Activated CD4-positive, alpha-beta T cell treated with anti-CD3 and anti-CD28 coated beads, Interleukin-10, Interleukin-2, amounts not matched to agents 100 ng/mL and 50 ng/mL, durations not matched to agents 16 hours and 8 hours (primary cell): ENCODE measurements at regions not wholly inside any gene's neighbourhood (a gene's known extent, or its start where the extent isn't known, plus 50 kb on each side); places are given as distances from the start of the nearest gene placed in this dataset.
"Not testable (repeated sequence)": the region's sequence is repeated elsewhere in the genome, so short reads cannot be mapped to it uniquely, and the experiment has no call there.

Experiments used
- DNase-seq: peaks from one replicate; pipeline ENCODE4 v3.0.0-alpha.2; 2020

DNA sequence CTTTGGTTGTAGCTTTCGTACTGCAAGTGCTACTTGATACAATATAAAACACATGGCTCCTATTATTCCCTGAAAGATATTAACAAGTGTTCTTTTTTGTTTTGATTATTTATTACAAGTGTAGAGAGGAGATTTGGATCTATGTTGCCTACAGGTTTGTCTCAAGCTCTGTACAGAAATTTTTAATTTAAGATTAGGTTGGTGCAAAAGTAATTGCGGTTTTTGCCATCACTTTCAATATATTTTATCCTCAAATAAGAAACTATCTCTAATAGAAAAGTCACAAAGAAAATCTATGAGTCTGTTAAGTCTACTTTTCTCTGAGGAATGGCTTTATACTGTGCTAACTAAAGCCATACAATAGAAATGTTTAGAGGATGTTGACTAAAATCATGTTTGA lies 1086.1 kb downstream of the GRM8 start:
- no peak for DNase-seq

DNA sequence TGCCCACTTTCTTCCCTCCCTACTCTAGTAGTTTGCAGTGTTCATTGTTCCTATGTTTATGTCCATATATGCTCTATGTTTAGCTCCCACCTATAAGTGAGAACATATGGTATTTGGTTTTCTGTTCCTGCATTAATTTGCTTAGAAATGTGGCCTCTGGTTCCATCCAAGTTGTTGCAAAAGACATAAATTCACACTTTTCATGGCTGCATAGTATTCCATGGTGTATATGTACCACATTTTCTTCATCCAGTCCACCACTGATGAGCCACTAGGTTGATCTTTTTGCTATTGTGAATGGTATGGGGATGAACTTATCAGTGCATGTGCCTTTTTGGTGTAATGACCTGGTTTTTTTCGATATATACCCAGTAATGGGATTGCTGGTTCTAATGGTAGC lies 1089.1 kb downstream of the GRM8 start:
- no peak for DNase-seq

GRCh38 chr7:126157391-126157790 lies 1095.3 kb downstream of the GRM8 start:
- DNase-seq = no peak

DNA sequence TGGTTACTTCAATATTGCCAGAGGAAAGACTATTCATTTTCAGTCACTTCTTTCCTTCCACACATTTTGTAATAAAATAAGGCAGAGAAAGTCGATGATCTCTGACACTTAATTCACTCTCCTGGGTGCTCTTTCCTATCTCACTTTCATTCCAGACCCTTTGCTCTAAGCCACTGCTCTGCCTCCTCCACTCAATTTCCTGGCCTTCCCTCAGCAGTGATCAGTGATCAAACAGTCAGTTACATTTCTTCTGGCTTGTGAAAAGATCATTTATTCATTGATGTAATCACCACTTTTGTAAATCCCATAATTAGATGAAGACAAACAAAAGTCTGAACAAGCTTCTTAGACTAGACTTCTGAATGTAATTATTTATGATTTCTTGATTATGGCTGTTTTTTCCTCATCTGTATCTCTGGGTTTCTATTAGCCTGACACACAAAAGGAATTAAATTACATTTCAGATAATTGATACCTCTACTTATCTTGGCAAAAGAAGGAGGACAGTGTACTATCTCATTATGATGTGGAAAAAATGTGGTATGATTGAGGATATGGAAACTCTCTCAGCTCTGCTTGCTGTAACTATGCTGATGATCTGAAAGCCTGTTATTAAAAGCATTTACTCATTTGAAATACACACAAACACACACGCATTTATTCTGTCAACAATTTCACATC lies 1102.3 kb downstream of the GRM8 start:
- DNase-seq = no peak

DNA sequence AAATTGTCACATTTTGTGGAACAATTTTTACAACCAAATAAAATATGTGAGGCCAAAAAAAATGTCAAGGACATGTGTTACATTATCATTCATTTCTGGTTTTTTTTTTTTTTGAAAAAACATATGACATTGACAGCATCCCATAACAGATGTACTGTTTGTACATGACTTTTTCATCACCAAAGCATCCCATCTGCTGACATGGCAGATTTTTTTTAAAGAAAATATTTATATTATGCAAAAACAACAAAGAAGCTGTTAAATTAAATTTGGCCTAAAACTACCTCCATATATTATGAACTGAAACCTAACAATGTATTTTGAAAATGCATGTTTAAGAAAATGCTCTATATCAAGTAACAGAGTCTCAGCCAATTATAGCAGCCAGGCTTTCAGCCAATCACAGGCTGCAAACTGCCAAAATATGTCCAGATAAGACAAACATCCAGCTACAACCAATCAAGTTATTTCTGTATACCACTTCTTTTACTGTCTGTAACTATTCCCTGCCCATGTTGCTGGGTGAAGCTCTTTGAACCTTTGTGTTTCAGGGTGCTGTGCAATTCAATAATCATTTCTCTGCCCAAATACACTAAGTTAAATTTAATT lies 1111.8 kb downstream of the GRM8 start:
- no peak for DNase-seq

- no peak for DNase-seq
Measured at GRCh38 chr7:126119981-126120380, 1132.8 kb downstream of the GRM8 start.

DNA sequence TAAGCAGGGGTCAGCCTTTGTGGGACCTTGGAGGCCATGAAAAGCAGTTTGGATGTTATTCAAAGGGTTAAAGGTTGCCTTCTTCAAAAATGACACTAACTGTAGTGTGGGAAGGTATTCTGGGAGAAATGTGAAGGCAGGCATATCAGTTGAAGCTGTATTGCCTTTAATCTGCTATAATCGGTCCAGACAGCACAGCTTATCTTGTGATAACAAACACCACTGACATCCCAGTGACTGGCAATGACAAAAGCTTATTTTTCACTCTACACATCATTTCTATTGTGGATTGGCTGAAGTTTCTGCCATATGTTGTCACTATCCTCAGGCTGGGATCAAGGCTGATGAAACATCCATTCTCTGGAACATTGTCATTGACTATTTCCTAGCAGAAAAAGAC lies 1149.2 kb downstream of the GRM8 start:
- no peak for DNase-seq

GRCh38 chr7:126083014-126083413 lies 1153.4 kb upstream of the POT1 start:
- no peak for DNase-seq

GRCh38 chr7:126079581-126079980 lies 1150.0 kb upstream of the POT1 start:
- DNase-seq = no peak

DNA sequence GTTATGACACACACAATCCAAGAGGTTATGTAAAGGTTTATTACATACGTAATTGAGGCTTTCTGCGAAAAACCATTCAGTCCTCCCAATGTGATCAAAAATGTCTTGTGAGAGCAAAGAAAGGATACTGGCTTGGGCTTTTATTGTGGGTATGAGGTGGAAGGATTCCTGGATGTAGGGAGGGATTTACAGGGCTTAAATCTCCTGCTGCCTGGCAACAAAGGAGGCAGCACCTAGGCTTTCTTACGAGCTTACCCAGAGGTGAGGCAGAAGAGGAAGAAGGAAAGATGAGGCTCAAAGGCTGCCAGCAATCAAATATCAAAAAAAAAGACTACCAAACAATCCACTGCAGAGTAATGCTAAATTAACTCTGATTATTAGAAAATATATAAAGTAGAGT lies 1149.5 kb upstream of the POT1 start:
- no peak for DNase-seq

DNA sequence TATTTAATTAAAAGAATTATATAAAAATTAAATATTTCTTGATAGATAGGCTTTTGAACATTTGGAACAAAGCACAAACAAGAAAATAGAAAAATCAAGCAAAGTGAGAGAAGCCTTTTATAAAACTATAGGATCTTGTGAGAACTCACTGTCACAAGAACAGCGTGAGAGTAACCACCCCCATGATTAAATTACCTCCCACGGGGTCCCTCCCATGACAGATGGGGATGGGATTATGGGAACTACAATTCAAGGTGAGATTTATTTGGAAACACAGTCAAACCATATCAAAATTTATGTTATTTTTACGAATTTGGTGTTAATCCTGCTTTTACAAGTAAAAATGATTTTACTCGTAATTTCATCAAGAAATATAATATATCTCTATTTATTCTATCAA lies 1136.1 kb upstream of the POT1 start:
- DNase-seq = no peak

GRCh38 chr7:126057979-126058378 lies 1128.4 kb upstream of the POT1 start:
- no peak for DNase-seq

- DNase-seq = not testable (repeated sequence)
Measured at GRCh38 chr7:126056613-126057012, 1127.0 kb upstream of the POT1 start.

GRCh38 chr7:126052229-126052628 lies 1122.6 kb upstream of the POT1 start:
- no peak for DNase-seq

GRCh38 chr7:126044662-126045061 lies 1115.0 kb upstream of the POT1 start:
- no peak for DNase-seq

- DNase-seq = no peak
Measured at GRCh38 chr7:126041472-126041871, 1111.8 kb upstream of the POT1 start.

- DNase-seq = no peak
Measured at GRCh38 chr7:126040114-126041045, 1110.8 kb upstream of the POT1 start.

GRCh38 chr7:126026421-126027088 lies 1096.9 kb upstream of the POT1 start:
- DNase-seq = no peak

DNA sequence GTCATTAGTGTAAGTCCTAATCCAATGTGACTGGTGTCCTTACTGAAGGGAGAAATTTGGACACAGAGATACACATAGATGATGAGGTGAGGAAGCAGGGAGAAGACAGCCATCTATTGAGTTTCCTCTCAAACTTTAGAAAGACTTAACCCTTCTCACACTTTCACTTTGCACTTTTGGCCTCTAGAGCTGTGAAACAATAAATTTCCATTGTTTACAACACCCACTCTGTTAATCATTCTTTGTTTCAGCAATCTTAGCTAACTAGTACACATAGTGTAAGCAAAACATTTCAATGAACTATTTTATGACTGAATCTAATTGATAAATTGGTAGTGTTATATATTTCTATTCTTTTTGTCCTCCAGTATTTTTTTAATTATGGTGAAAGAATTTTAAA lies 1092.8 kb upstream of the POT1 start:
- no peak for DNase-seq

- DNase-seq = no peak
Measured at GRCh38 chr7:126016722-126017121, 1087.1 kb upstream of the POT1 start.

- no peak for DNase-seq
Measured at GRCh38 chr7:126005064-126005463, 1075.4 kb upstream of the POT1 start.

GRCh38 chr7:126001349-126001748 lies 1071.7 kb upstream of the POT1 start:
- DNase-seq = no peak

GRCh38 chr7:125984795-125985194 lies 1055.2 kb upstream of the POT1 start:
- DNase-seq = no peak
